ENCODE measurements at regions not wholly inside any gene's neighbourhood (a gene's known extent, or its start where the extent isn't known, plus 50 kb on each side); places are given as distances from the start of the nearest gene placed in this dataset.

DNA sequence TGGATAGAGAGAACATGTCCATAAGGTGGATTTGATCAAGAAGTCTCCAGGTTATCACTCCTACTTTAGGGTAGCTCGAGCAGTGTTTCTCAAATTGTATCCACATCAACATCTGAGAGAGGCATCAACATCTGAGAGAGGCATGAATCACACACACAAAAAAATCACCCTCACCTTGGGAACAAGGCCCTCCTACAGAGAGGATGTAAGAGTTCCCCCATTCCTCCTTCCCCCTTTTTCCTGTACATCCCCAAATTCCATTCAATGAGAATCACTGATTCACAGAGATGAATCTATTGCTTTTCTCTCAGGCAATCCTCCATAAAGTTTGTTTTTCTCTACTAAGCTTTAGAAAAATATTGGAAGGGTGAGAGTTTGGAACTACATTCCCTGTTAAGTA is 233.4 kb upstream of the CDH6 start:
- H4K20me1 ChIP-seq (ENCODE audit: control insufficient read depth, insufficient read depth, low read depth, low read length) = no peaks in the 10 kb centered on the region
- no peaks in the 10 kb centered on the region for H3K27me3 ChIP-seq (ENCODE audit: control insufficient read depth, low read length)
- H3K36me3 ChIP-seq (ENCODE audit: control insufficient read depth, low read length) = no peaks in the 10 kb centered on the region
- no peak overlapping the region for H3K4me2 ChIP-seq (ENCODE audit: low read length)
- no peak overlapping the region for H3K27ac ChIP-seq (ENCODE audit: low read depth, low read length)
- no peak for TF ChIP-seq CTCF (IDR thresholded peaks at IDR 0.05; ENCODE audit: low read depth, low read length, poor library complexity, severe bottlenecking)
- no peak for TF ChIP-seq EZH2phosphoT487 (IDR thresholded peaks at IDR 0.05; ENCODE audit: borderline replicate concordance, low read length)
- H3K4me3 ChIP-seq (ENCODE audit: low read length) = no peak overlapping the region
- H3K9me3 ChIP-seq (ENCODE audit: control insufficient read depth, insufficient read depth, low read length) = no peaks in the 10 kb centered on the region
- H3K9me2 ChIP-seq (replicated peaks; ENCODE audit: control insufficient read depth, low read length) = no peaks in the 10 kb centered on the region; the same call in 1 of the 2 replicates
- H3F3A ChIP-seq (ENCODE audit: control insufficient read depth, insufficient read depth) = no peaks in the 10 kb centered on the region
- no peaks in the 10 kb centered on the region for H3K79me2 ChIP-seq (ENCODE audit: control insufficient read depth, low read length)
- no peaks in the 10 kb centered on the region for H3K4me1 ChIP-seq (ENCODE audit: control insufficient read depth, low read length)

- H3K27ac ChIP-seq (ENCODE audit: low read depth, low read length) = no peak overlapping the region
- H3K79me2 ChIP-seq (ENCODE audit: control insufficient read depth, low read length) = no peaks in the 10 kb centered on the region
- no peaks in the 10 kb centered on the region for H3K4me1 ChIP-seq (ENCODE audit: control insufficient read depth, low read length)
- no peaks in the 10 kb centered on the region; the same call in 1 of the 2 replicates for H3K9me2 ChIP-seq (replicated peaks; ENCODE audit: control insufficient read depth, low read length)
- no peaks in the 10 kb centered on the region for H4K20me1 ChIP-seq (ENCODE audit: control insufficient read depth, insufficient read depth, low read depth, low read length)
- TF ChIP-seq EZH2phosphoT487 (IDR thresholded peaks at IDR 0.05; ENCODE audit: borderline replicate concordance, low read length) (no peak), CTCF (IDR thresholded peaks at IDR 0.05; ENCODE audit: low read depth, low read length, poor library complexity, severe bottlenecking) (no peak)
- no peaks in the 10 kb centered on the region for H3F3A ChIP-seq (ENCODE audit: control insufficient read depth, insufficient read depth)
- no peaks in the 10 kb centered on the region for H3K27me3 ChIP-seq (ENCODE audit: control insufficient read depth, low read length)
- H3K4me3 ChIP-seq (ENCODE audit: low read length) = no peak overlapping the region
- no peaks in the 10 kb centered on the region for H3K9me3 ChIP-seq (ENCODE audit: control insufficient read depth, insufficient read depth, low read length)
- H3K36me3 ChIP-seq (ENCODE audit: control insufficient read depth, low read length) = no peaks in the 10 kb centered on the region
- H3K4me2 ChIP-seq (ENCODE audit: low read length) = no peak overlapping the region
Measured at GRCh38 chr5:30959238-30959637, 234.2 kb upstream of the CDH6 start.

DNA sequence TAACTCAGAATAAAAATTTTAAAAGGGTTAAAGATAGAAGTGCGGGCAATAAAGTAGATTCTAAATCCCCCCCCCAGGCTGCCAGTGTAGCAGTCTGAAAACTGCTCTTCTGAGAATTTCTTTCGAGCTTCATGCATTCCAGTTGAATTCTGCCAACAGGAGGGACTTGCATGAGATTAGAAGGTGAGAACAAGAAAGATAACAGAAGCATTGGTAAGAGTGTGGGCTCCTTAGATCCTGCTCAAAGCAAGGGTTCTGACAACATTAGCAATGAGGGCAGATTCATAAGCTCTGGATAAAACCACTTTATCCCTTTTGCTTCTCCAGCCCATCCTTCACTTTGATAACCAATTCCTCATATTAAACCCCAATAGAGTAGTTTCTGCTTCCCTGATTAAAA is 235.9 kb upstream of the CDH6 start:
- H3K79me2 ChIP-seq (ENCODE audit: control insufficient read depth, low read length) = no peaks in the 10 kb centered on the region
- H3K9me3 ChIP-seq (ENCODE audit: control insufficient read depth, insufficient read depth, low read length) = no peaks in the 10 kb centered on the region
- no peaks in the 10 kb centered on the region for H3K27me3 ChIP-seq (ENCODE audit: control insufficient read depth, low read length)
- H3K9me2 ChIP-seq (replicated peaks; ENCODE audit: control insufficient read depth, low read length) = no peaks in the 10 kb centered on the region; the same call in 1 of the 2 replicates
- no peaks in the 10 kb centered on the region for H3F3A ChIP-seq (ENCODE audit: control insufficient read depth, insufficient read depth)
- no peaks in the 10 kb centered on the region for H4K20me1 ChIP-seq (ENCODE audit: control insufficient read depth, insufficient read depth, low read depth, low read length)
- no peak overlapping the region for H3K27ac ChIP-seq (ENCODE audit: low read depth, low read length)
- no peak overlapping the region for H3K4me3 ChIP-seq (ENCODE audit: low read length)
- no peaks in the 10 kb centered on the region for H3K36me3 ChIP-seq (ENCODE audit: control insufficient read depth, low read length)
- no peaks in the 10 kb centered on the region for H3K4me1 ChIP-seq (ENCODE audit: control insufficient read depth, low read length)
- TF ChIP-seq EZH2phosphoT487 (IDR thresholded peaks at IDR 0.05; ENCODE audit: borderline replicate concordance, low read length) (no peak), CTCF (IDR thresholded peaks at IDR 0.05; ENCODE audit: low read depth, low read length, poor library complexity, severe bottlenecking) (no peak)
- H3K4me2 ChIP-seq (ENCODE audit: low read length) = no peak overlapping the region

GRCh38 chr5:30956251-30956650 is 237.2 kb upstream of the CDH6 start:
- Histone ChIP-seq H3F3A (ENCODE audit: control insufficient read depth, insufficient read depth) (no peaks in the 10 kb centered on the region), H3K9me3 (ENCODE audit: control insufficient read depth, insufficient read depth, low read length) (no peaks in the 10 kb centered on the region), H3K36me3 (ENCODE audit: control insufficient read depth, low read length) (no peaks in the 10 kb centered on the region), H3K4me2 (ENCODE audit: low read length) (no peak overlapping the region), H3K27me3 (ENCODE audit: control insufficient read depth, low read length) (no peaks in the 10 kb centered on the region), H3K27ac (ENCODE audit: low read depth, low read length) (no peak overlapping the region), H3K9me2 (replicated peaks; ENCODE audit: control insufficient read depth, low read length) (no peaks in the 10 kb centered on the region; the same call in 1 of the 2 replicates), H3K4me1 (ENCODE audit: control insufficient read depth, low read length) (no peaks in the 10 kb centered on the region), H4K20me1 (ENCODE audit: control insufficient read depth, insufficient read depth, low read depth, low read length) (no peaks in the 10 kb centered on the region), H3K4me3 (ENCODE audit: low read length) (no peak overlapping the region), H3K79me2 (ENCODE audit: control insufficient read depth, low read length) (no peaks in the 10 kb centered on the region)
- TF ChIP-seq CTCF (IDR thresholded peaks at IDR 0.05; ENCODE audit: low read depth, low read length, poor library complexity, severe bottlenecking) = no peak
- no peak for TF ChIP-seq EZH2phosphoT487 (IDR thresholded peaks at IDR 0.05; ENCODE audit: borderline replicate concordance, low read length)
